A673 (cell line): ENCODE measurements at regions not wholly inside any gene's neighbourhood (a gene's known extent, or its start where the extent isn't known, plus 50 kb on each side); places are given as distances from the start of the nearest gene placed in this dataset.
A peak's percentile ranks its signal among the peaks of the same experiment; 100 is the strongest.

Experiments
- BruUV-seq: library from RNA; stranded (reverse); fragments of 400-500 nt; replicated peaks from 2 replicates; lab custom pipeline; 2021; lab: Mats Ljungman, UMichigan
- CTCF ChIA-PET: fragments of 300-600 bp; sonication (Branson Sonifier 250); formaldehyde crosslinking; loops from one replicate; lab custom pipeline; 2022; ENCODE audit warnings: antibody characterized with exemption; lab: Charles Lee
- POLR2A ChIA-PET: fragments of 300-600 bp; sonication (Branson Sonifier 250); formaldehyde crosslinking; loops from one replicate; lab custom pipeline; 2022; ENCODE audit warnings: antibody characterized with exemption; ENCODE audit not compliant: low non-redundant PET; lab: Charles Lee
- DNase-seq: peaks from one replicate; pipeline ENCODE4 v3.0.0-alpha.2; 2015; ENCODE audit warnings: low spot score
- H3K27ac ChIP-seq: fragments of 200-600 bp; sonication (generic); 2 replicates; pipeline ENCODE4 v1.5.1; 2016; ENCODE audit warnings: mixed run types, low read depth, mild to moderate bottlenecking, mixed read lengths, antibody characterized with exemption, low read length; ENCODE audit not compliant: poor library complexity, severe bottlenecking
- H3K27me3 ChIP-seq: fragments of 200-600 bp; sonication (generic); replicated peaks from 2 replicates; pipeline ENCODE4 v1.6.1; 2017; ENCODE audit warnings: mixed run types, low read depth, mild to moderate bottlenecking, mixed read lengths, antibody characterized with exemption, low read length; ENCODE audit not compliant: insufficient read depth, poor library complexity
- H3K36me3 ChIP-seq: fragments of 200-600 bp; sonication (generic); 2 replicates; pipeline ENCODE4 v1.6.1; 2016; ENCODE audit warnings: mixed run types, mild to moderate bottlenecking, mixed read lengths, antibody characterized with exemption, low read length; ENCODE audit not compliant: insufficient read depth, poor library complexity, severe bottlenecking
- H3K4me1 ChIP-seq: fragments of 200-600 bp; sonication (generic); 2 replicates; pipeline ENCODE4 v1.6.1; 2017; ENCODE audit warnings: mixed run types, mild to moderate bottlenecking, mixed read lengths, antibody characterized with exemption, low read length; ENCODE audit not compliant: insufficient read depth, poor library complexity, severe bottlenecking
- H3K4me3 ChIP-seq: fragments of 200-600 bp; sonication (generic); 2 replicates; pipeline ENCODE4 v1.5.1; 2016; ENCODE audit warnings: low read depth, mixed run types, mild to moderate bottlenecking, mixed read lengths, low read length; ENCODE audit not compliant: poor library complexity, severe bottlenecking
- H3K9me3 ChIP-seq: fragments of 200-600 bp; sonication (generic); 2 replicates; pipeline ENCODE4 v1.6.1; 2016; ENCODE audit warnings: mixed run types, low read depth, mild to moderate bottlenecking, mixed read lengths, antibody characterized with exemption, low read length; ENCODE audit not compliant: poor library complexity, severe bottlenecking
- CTCF ChIP-seq: fragments of 300-800, 200-600 bp; sonication (generic); conservative IDR thresholded peaks from 2 replicates; pipeline ENCODE4 v1.5.1; 2017; ENCODE audit warnings: low read depth, mild to moderate bottlenecking, antibody characterized with exemption, low read length, moderate library complexity, mixed read lengths
- EZH2 ChIP-seq: fragments of 200-600 bp; sonication (generic); IDR thresholded peaks from 2 replicates; pipeline ENCODE4 v1.6.1; 2017; ENCODE audit warnings: borderline replicate concordance, low read depth, mild to moderate bottlenecking, mixed read lengths, antibody characterized with exemption, low read length; ENCODE audit not compliant: poor library complexity, severe bottlenecking
- intact Hi-C: fragments of 100-400 bp; cut with micrococcal nuclease; formaldehyde crosslinking; loops from one replicate; pipeline ENCODE4 v1.10.0; 2022; ENCODE audit not compliant: unreplicated experiment

GRCh38 chr1:38608202-38608864, 251.2 kb downstream of the RRAGC start:
- intact Hi-C loops: loop anchor here (1.0 to 5.0 kb wide), 2 partner anchors 119 to 210 kb away; no protein-coding TSS in a partner anchor
- no TSS peak for BruUV-seq
- POLR2A ChIA-PET: no interaction called here
- Histone ChIP-seq H3K27me3 (no peaks in the 10 kb centered on the region), H3K27ac (no peak overlapping the region), H3K9me3 (no peaks in the 10 kb centered on the region), H3K4me1 (peaks cover 17% of the 10 kb centered on the region), H3K4me3 (no peak overlapping the region), H3K36me3 (no peaks in the 10 kb centered on the region)
- peak; percentile 92 for TF ChIP-seq CTCF
- TF ChIP-seq EZH2: no peak
- CTCF ChIA-PET: interaction anchor here (0.7 to 1.1 kb wide), 3 partner anchors 211 to 309 kb away, joined by 3 to 4 read pairs (median 4); no protein-coding TSS in a partner anchor
- DNase-seq: peak; percentile 91

- intact Hi-C loops: loop anchor here (5.0 kb wide), 1 partner anchor 120 kb away; no protein-coding TSS in a partner anchor
- DNase-seq: no peak
- BruUV-seq: no TSS peak
Measured at GRCh38 chr1:38607526-38607925, 252.0 kb downstream of the RRAGC start.

GRCh38 chr1:38605063-38605462, 254.5 kb downstream of the RRAGC start:
- ChIA-PET CTCF (no interaction called here), POLR2A (no interaction called here)
- H3K4me3 ChIP-seq: no peak overlapping the region
- TF ChIP-seq EZH2: no peak
- TF ChIP-seq CTCF: no peak
- DNase-seq: no peak
- intact Hi-C loops: loop anchor here (5.0 kb wide), 1 partner anchor 122 kb away; no protein-coding TSS in a partner anchor
- no peaks in the 10 kb centered on the region for H3K9me3 ChIP-seq
- H3K4me1 ChIP-seq: peaks cover 10% of the 10 kb centered on the region
- no TSS peak for BruUV-seq
- H3K36me3 ChIP-seq: no peaks in the 10 kb centered on the region
- no peak overlapping the region for H3K27ac ChIP-seq
- H3K27me3 ChIP-seq: no peaks in the 10 kb centered on the region

More at GRCh38 chr1:38607526-38607925, 252.0 kb downstream of the RRAGC start:
- Histone ChIP-seq H3K27me3 (no peaks in the 10 kb centered on the region), H3K4me1 (peaks cover 17% of the 10 kb centered on the region), H3K4me3 (no peak overlapping the region), H3K9me3 (no peaks in the 10 kb centered on the region), H3K36me3 (no peaks in the 10 kb centered on the region), H3K27ac (no peak overlapping the region)
- ChIA-PET POLR2A (no interaction called here), CTCF (no interaction called here)
- TF ChIP-seq EZH2 (no peak), CTCF (no peak)
